SH-SY5Y (cell line): ENCODE measurements at regions not wholly inside any gene's neighbourhood (a gene's known extent, or its start where the extent isn't known, plus 50 kb on each side); places are given as distances from the start of the nearest gene placed in this dataset.

Source experiments
- GATA2 ChIP-seq: IDR thresholded peaks from 2 replicates; pipeline ENCODE4 v1.6.1; 2011; ENCODE audit warnings: mild to moderate bottlenecking, low read depth, low read length
- GATA3 ChIP-seq: IDR thresholded peaks from 2 replicates; pipeline ENCODE4 v1.6.1; 2011; ENCODE audit warnings: low read depth, mild to moderate bottlenecking, low read length, moderate library complexity

- TF ChIP-seq GATA2 (no peak), GATA3 (no peak)
These were observed 212.9 kb downstream of the TMEM200A start for GRCh38 chr6:130578713-130579112.
